ENCODE measurements at regions not wholly inside any gene's neighbourhood (a gene's known extent, or its start where the extent isn't known, plus 50 kb on each side); places are given as distances from the start of the nearest gene placed in this dataset.

DNA sequence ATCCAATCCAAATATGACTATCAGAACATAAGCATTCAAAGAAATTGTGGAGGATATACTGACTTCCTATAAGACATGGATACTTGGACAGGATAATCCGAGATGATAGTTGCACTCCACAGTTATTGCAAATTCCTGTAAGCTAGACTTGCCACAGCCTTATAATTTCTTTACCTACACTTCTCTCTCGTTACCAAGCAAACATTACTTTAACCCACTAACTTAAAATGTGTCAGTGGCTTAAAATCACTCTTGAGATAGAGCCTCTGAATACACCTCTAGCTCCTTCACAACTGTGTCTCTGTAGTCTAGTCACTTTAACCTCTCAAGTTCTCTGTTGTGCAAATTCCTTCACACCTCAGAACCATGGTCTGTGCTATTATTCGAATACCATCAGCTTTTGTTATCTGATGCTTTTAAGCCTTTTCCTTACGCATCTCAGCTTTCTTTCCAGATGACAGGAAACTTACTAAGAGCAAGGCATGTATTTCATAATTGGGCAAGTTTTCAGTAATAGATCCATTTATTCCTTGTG lies 474.9 kb upstream of the MIR17HG start:
- 0 out of 2 replicates have a peak, but pooled peaks have one; percentile 62 for TF ChIP-seq MCM5 (IDR thresholded peaks at IDR 0.05; ENCODE audit: low read depth)
- TF ChIP-seq MCM3 (IDR thresholded peaks at IDR 0.05) = 0 out of 2 replicates have a peak, but pooled peaks have one; percentile 51
- TF ChIP-seq, protein P1, sequence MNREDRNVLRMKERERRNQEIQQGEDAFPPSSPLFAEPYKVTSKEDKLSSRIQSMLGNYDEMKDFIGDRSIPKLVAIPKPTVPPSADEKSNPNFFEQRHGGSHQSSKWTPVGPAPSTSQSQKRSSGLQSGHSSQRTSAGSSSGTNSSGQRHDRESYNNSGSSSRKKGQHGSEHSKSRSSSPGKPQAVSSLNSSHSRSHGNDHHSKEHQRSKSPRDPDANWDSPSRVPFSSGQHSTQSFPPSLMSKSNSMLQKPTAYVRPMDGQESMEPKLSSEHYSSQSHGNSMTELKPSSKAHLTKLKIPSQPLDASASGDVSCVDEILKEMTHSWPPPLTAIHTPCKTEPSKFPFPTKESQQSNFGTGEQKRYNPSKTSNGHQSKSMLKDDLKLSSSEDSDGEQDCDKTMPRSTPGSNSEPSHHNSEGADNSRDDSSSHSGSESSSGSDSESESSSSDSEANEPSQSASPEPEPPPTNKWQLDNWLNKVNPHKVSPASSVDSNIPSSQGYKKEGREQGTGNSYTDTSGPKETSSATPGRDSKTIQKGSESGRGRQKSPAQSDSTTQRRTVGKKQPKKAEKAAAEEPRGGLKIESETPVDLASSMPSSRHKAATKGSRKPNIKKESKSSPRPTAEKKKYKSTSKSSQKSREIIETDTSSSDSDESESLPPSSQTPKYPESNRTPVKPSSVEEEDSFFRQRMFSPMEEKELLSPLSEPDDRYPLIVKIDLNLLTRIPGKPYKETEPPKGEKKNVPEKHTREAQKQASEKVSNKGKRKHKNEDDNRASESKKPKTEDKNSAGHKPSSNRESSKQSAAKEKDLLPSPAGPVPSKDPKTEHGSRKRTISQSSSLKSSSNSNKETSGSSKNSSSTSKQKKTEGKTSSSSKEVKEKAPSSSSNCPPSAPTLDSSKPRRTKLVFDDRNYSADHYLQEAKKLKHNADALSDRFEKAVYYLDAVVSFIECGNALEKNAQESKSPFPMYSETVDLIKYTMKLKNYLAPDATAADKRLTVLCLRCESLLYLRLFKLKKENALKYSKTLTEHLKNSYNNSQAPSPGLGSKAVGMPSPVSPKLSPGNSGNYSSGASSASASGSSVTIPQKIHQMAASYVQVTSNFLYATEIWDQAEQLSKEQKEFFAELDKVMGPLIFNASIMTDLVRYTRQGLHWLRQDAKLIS (CRISPR knock-in tag; IDR thresholded peaks at IDR 0.05) = no peak
- Histone ChIP-seq H3K4me1 (replicated peaks in 1 of 2; ENCODE audit: control insufficient read depth in 2 of 2, insufficient read depth in 2 of 2, low read length in 2 of 2) (no peaks in the 10 kb centered on the region), H3K27ac (ENCODE audit: extremely low read depth, low read depth, low read length) (no peak overlapping the region), H3K9me3 (replicated peaks; ENCODE audit: control insufficient read depth, insufficient read depth, low read depth, low read length) (no peaks in the 10 kb centered on the region), H4K20me1 (replicated peaks; ENCODE audit: control insufficient read depth, insufficient read depth, low read length) (no peaks in the 10 kb centered on the region), H3K36me3 (ENCODE audit: control insufficient read depth, insufficient read depth, low read length) (no peaks in the 10 kb centered on the region), H3K9ac (ENCODE audit: insufficient read depth in 1 of 2, low read depth in 2 of 2, low read length in 2 of 2) (no peak overlapping the region), H2AFZ (ENCODE audit: low read depth, low read length) (no peak overlapping the region), H3K27me3 (ENCODE audit: control insufficient read depth in 2 of 2, insufficient read depth in 2 of 2, low read length in 2 of 2) (no peaks in the 10 kb centered on the region), H3K4me2 (ENCODE audit: insufficient read depth, low read length) (no peak overlapping the region), H3K79me2 (ENCODE audit: control insufficient read depth, insufficient read depth, low read length) (no peaks in the 10 kb centered on the region), H3K4me3 (no peak overlapping the region), H3K9me1 (ENCODE audit: control insufficient read depth, insufficient read depth, low read length) (no peaks in the 10 kb centered on the region)
- POLR2A ChIA-PET = interaction anchor here (0.5 kb wide), 1 partner anchor 527 kb away, joined by 3 read pairs; no protein-coding TSS in a partner anchor
- DNase-seq (ENCODE audit: extremely low read depth in 1 of 4, low spot score in 3 of 4) = no peak
- in situ Hi-C loops (cut with MboI) (no loop called here), intact Hi-C loops (cut with micrococcal nuclease) (no loop called here)
- ATAC-seq = no peak; the same call in 2 of the 3 replicates
- FAIRE-seq = no peak
- CTCF ChIA-PET (ENCODE audit: low intra/inter-chr PET ratio) = no interaction called here
- BruUV-seq (replicated peaks) = no TSS peak
- WGBS (ENCODE audit: insufficient coverage, low coverage, missing lambda C conversion rate) = under 1% methylated on average over 4 of the region's 4 CpGs

Measured in K562 (cell line).